CD4-positive, alpha-beta T cell treated with Interleukin-15 for 1 hour (primary cell): ENCODE measurements at regions not wholly inside any gene's neighbourhood (a gene's known extent, or its start where the extent isn't known, plus 50 kb on each side); places are given as distances from the start of the nearest gene placed in this dataset.

Source experiments
- DNase-seq: peaks from one replicate; pipeline ENCODE4 v3.0.0-alpha.2; 2020

DNA sequence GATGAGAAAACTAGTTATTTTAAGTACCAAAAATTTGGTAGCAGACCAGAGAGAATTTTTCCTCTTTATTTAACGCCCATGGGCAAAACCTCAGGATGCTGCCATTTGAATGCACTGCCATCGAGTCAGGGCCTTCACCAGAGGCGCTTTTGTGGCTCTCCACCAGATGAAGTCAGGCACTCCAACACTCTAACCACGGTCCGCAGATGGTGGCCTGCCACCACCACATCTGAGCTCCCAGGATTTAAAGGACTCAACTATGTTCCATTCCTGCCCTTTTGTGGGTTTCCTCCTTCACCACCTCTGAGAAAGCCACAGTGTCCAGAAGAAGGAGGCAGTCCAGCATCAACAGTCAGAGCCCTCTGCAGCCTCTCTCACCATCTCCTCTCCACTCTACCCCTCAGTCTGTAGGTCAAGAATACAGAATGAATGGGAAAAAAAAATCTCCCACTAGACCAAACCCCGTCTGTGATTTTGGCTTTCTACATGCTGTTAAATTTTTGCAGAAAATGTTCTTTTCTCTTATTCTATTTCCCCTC is 647.4 kb downstream of the USP25 start:
- DNase-seq = no peak

GRCh38 chr21:16377857-16378256 is 648.1 kb downstream of the USP25 start:
- no peak for DNase-seq

- DNase-seq = no peak
Measured at GRCh38 chr21:16378525-16378924, 648.7 kb downstream of the USP25 start.

GRCh38 chr21:16388291-16388690 is 658.5 kb downstream of the USP25 start:
- no peak for DNase-seq

DNA sequence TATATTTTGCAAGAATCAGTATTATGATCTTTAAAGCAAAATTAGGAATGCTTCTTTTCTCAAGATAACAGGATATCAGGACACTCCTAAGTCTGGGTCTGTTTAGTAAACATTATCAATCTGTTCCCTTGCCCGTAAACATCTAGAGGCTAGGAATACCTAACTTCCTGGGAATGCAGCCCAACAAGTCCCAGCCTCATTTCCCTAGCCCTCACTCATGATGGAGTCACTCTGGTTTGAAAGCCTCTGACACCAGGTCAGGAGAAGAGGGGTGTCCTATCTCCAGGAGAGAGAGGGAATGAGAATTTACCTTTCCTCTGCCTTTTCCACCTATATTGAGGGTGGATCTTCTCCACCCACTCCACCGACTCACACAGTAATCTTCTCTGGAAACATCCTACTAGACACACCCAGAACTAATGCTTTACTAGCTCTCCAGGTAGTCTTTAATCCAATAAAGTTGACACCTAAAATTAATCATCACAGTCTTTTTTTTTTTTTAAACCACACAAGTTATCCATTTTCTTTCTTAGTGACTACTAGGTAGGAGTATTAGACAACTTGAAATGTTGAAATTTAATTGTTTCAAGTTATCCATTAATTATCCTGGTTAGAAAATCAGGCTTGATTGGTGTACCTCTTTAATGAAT is 659.3 kb downstream of the USP25 start:
- no peak for DNase-seq

GRCh38 chr21:16389643-16390042 is 659.9 kb downstream of the USP25 start:
- no peak for DNase-seq

- DNase-seq = no peak
Measured at GRCh38 chr21:16395285-16395684, 665.5 kb downstream of the USP25 start.

- no peak for DNase-seq
Measured at GRCh38 chr21:16402752-16403151, 673.0 kb downstream of the USP25 start.

DNA sequence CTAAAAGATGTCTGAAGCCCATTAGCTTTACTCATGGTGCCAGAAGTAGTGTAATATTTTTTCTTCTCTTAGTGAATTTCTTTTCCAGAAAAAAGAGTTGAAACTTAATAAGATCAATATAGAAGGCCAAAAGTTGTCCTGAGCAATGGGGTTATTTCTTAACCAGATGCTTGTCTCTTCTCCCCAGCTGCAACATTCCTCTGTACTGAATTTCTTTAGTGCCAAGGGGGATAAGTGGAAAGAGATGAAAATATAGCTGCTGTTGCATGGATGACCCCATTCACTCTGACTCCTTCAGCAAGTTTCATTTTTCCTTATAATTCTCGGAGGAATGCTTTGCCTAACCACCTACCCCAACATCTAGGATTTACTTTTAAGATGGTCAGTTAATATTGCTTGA is 675.0 kb downstream of the USP25 start:
- no peak for DNase-seq

DNA sequence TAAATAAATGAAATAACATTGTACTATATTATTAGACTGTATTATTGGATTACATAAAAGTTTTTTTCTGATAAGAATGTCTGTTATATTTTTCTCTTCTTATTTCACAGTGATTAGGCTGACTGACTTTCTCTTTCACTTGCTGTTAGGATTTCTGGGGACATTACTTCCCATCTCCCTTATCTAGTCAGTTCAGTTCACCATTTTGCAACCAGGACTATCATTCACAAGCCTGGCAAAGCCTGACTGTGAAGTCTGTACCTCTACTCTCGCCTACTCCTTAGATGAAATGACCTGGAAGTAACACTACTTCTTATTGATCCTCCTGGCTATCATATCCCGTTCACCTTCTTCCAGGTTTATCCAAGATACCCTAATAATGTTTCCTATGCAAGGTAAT is 676.6 kb downstream of the USP25 start:
- DNase-seq = no peak

DNA sequence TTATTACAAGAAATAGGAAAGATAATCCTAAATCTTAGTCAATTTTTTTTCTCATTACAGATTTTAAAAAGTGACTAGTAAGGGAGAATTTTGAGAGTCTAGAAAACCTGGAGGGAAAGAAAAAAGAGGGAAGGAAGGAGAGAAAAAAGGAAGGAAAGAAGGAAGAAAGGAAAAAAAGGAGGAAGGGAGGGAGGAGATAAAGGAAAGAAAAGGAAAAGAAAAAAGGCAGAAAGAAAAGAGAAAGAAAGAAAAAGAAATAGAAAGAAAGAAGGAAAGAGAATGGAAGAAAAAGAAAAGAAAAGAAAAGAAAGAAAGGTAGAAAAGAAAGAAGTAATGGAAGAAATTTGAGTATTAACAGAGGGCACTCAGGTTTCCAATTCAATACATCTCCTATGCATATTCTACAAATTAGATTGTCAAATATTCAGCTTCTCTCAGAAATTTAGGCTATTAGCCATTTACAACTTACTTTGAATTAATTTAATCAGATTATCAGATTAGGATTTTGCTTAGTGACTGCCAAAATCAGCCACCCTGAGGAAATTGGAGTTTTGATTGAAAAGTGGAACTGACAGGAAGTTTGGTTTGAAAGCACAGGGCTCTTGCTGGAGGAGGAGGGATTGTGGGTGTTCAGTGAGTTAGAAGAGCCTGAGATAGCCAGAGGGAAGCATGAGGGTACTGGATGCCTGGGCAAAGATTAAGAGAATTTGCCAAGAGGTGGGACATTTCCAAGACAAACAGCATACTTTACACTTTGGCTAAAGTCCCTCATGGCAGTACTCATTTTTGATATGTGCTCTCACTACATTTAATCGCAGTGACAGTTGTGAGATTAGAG is 677.8 kb downstream of the USP25 start:
- no peak for DNase-seq

- no peak for DNase-seq
Measured at GRCh38 chr21:16408280-16408679, 678.5 kb downstream of the USP25 start.

DNA sequence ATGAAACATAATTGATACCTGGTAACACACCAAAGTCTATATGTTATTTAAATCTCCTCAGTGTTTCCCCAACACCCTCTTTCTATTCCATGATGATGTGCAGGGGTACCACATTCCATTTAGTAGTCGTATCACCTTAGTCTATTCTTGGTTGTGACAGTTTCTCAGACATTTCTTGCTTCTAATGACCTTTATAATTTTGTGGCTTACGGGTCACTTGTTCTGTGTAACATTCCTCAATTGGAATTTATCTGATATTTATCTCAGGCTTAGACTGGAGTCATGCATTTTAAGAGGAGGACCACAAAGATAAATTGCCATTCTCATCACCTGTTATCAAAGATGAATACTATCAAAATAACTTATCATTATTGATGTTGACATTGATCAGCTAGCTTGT is 679.6 kb downstream of the USP25 start:
- no peak for DNase-seq

- no peak for DNase-seq
Measured at GRCh38 chr21:16418226-16418625, 688.4 kb downstream of the USP25 start.

- DNase-seq = no peak
Measured at GRCh38 chr21:16418642-16419041, 688.9 kb downstream of the USP25 start.

- no peak for DNase-seq
Measured at GRCh38 chr21:16419188-16419921, 689.6 kb downstream of the USP25 start.

GRCh38 chr21:16420031-16420724 is 690.4 kb downstream of the USP25 start:
- no peak for DNase-seq

DNA sequence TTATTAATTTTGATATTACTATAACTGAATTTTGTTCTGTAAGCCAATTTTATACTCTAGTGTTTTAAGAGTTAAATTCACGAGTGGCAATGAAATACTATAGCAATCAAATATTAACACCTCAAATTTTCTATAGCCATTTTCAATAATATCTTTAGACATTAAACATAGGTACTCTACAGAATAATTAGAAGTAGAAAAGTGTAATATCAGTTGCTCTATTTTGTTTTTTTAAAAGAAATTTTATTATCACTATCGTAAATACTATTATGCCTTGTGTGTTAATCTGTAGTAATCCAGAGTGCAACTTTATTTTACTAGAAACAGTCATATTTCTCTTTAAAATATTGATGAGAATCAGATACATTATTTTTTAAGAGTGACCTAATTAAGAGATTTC is 691.2 kb downstream of the USP25 start:
- no peak for DNase-seq

GRCh38 chr21:16421965-16422364 is 692.2 kb downstream of the USP25 start:
- no peak for DNase-seq

GRCh38 chr21:16422702-16423101 is 692.9 kb downstream of the USP25 start:
- DNase-seq = no peak

GRCh38 chr21:16423921-16424320 is 694.1 kb downstream of the USP25 start:
- no peak for DNase-seq

DNA sequence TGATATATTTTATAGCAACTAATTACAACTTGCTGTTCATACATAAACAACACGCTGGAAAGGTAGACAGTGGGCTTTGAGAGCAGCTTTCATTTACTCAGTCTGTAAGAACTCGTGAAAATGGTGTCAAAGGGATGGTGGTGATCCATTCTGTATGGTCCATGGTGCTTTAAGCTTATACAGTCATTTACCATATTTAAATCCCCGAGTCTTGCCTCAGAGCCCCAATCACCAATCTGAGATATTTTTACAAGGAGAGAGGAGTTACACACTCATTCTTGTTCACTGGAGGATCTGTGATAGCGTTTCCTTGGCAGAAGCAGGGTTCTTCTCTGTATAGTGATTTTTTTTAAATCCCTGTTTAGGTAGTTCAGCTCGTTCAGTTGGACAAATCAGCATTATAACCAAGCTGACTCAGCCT is 694.6 kb downstream of the USP25 start:
- DNase-seq = no peak

GRCh38 chr21:16425376-16425775 is 695.6 kb downstream of the USP25 start:
- DNase-seq = no peak
